ENCODE measurements at regions not wholly inside any gene's neighbourhood (a gene's known extent, or its start where the extent isn't known, plus 50 kb on each side); places are given as distances from the start of the nearest gene placed in this dataset.

- Histone ChIP-seq H3K27ac (no peak overlapping the region), H3K36me3 (no peaks in the 10 kb centered on the region), H3K9me3 (no peaks in the 10 kb centered on the region), H3K27me3 (no peaks in the 10 kb centered on the region), H3K4me1 (no peaks in the 10 kb centered on the region), H3K4me3 (no peak overlapping the region)
- TF ChIP-seq CTCF (IDR thresholded peaks at IDR 0.05) = no peak
- no peak for TF ChIP-seq POLR2A (IDR thresholded peaks at IDR 0.05)
- intact Hi-C loops (cut with DNase I; ENCODE audit: low total_unique reads) = no loop called here
- no peak for DNase-seq
These were observed 247.0 kb upstream of the MKI67 start for GRCh38 chr10:128373071-128373749.

GRCh38 chr10:128373831-128374230 lies 247.6 kb upstream of the MKI67 start:
- no peak for TF ChIP-seq POLR2A (IDR thresholded peaks at IDR 0.05)
- no peak for TF ChIP-seq CTCF (IDR thresholded peaks at IDR 0.05)
- H3K27me3 ChIP-seq = no peaks in the 10 kb centered on the region
- intact Hi-C loops (cut with DNase I; ENCODE audit: low total_unique reads) = no loop called here
- no peaks in the 10 kb centered on the region for H3K36me3 ChIP-seq
- H3K9me3 ChIP-seq = no peaks in the 10 kb centered on the region
- no peak for DNase-seq
- H3K27ac ChIP-seq = no peak overlapping the region
- H3K4me3 ChIP-seq = no peak overlapping the region
- no peaks in the 10 kb centered on the region for H3K4me1 ChIP-seq

- Histone ChIP-seq H3K4me1 (no peaks in the 10 kb centered on the region), H3K36me3 (no peaks in the 10 kb centered on the region), H3K27me3 (no peaks in the 10 kb centered on the region), H3K9me3 (no peaks in the 10 kb centered on the region), H3K4me3 (no peak overlapping the region), H3K27ac (no peak overlapping the region)
- intact Hi-C loops (cut with DNase I; ENCODE audit: low total_unique reads) = no loop called here
- no peak for DNase-seq
- TF ChIP-seq POLR2A (IDR thresholded peaks at IDR 0.05) (no peak), CTCF (IDR thresholded peaks at IDR 0.05) (no peak)
These were observed 248.9 kb upstream of the MKI67 start for GRCh38 chr10:128375171-128375570.

- H3K4me1 ChIP-seq = no peaks in the 10 kb centered on the region
- H3K36me3 ChIP-seq = no peaks in the 10 kb centered on the region
- H3K4me3 ChIP-seq = no peak overlapping the region
- H3K27me3 ChIP-seq = no peaks in the 10 kb centered on the region
- DNase-seq = no peak
- H3K9me3 ChIP-seq = no peaks in the 10 kb centered on the region
- intact Hi-C loops (cut with DNase I; ENCODE audit: low total_unique reads) = no loop called here
- no peak overlapping the region for H3K27ac ChIP-seq
- no peak for TF ChIP-seq POLR2A (IDR thresholded peaks at IDR 0.05)
- TF ChIP-seq CTCF (IDR thresholded peaks at IDR 0.05) = no peak
These were observed 251.3 kb upstream of the MKI67 start for GRCh38 chr10:128377364-128377987.

- H3K27ac ChIP-seq = no peak overlapping the region
- no peaks in the 10 kb centered on the region for H3K36me3 ChIP-seq
- no peak overlapping the region for H3K4me3 ChIP-seq
- no peaks in the 10 kb centered on the region for H3K9me3 ChIP-seq
- no peak for DNase-seq
- H3K27me3 ChIP-seq = no peaks in the 10 kb centered on the region
- intact Hi-C loops (cut with DNase I; ENCODE audit: low total_unique reads) = no loop called here
- H3K4me1 ChIP-seq = no peaks in the 10 kb centered on the region
- no peak for TF ChIP-seq CTCF (IDR thresholded peaks at IDR 0.05)
These were observed 251.8 kb upstream of the MKI67 start for GRCh38 chr10:128377988-128378387.

All from uterus (tissue), 3 donors.